ENCODE measurements at regions not wholly inside any gene's neighbourhood (a gene's known extent, or its start where the extent isn't known, plus 50 kb on each side); places are given as distances from the start of the nearest gene placed in this dataset.

DNA sequence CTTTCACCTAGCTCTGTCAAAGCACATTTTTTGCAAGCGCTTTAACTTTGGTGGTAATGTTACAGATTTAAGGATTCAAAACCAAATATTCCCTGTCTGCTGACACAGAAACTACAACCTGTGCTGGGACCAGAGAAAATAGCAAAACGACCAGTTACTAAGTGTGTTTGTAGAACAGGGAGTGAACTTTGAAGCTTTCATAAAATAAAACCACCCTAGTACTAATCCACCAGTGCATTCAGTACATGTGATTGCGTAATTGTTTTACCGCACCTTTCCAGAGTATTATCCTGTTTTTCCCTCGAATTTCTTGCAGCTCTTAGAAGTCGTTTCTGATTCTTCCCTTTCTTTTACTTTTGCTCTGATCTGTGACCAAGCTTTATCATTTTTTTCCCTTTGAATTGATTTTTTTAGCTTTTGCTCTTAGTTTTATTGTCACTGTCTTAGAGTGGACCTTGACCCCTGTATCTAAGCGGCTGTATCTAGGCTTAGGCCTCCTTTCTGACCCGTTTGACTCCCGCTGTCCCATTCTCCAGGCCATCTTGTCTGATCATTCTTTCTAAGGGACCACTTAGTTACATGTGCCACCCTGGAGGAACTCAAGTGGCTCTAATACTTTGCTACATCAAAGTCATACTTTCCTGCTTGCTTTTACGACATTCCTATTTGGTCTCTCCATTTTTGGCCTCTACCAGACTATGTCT, 429.4 kb downstream of the PCNX1 start:
- TF ChIP-seq CTCF (IDR thresholded peaks at IDR 0.05) = no peak
- no peak for TF ChIP-seq POLR2A (IDR thresholded peaks at IDR 0.05)

Data from prostate gland (tissue), 2 donors.